Neural progenitor cell (in vitro differentiated cells): ENCODE measurements at regions not wholly inside any gene's neighbourhood (a gene's known extent, or its start where the extent isn't known, plus 50 kb on each side); places are given as distances from the start of the nearest gene placed in this dataset.
A peak's percentile ranks its signal among the peaks of the same experiment; 100 is the strongest.

Experiments used
- DNase-seq: peaks from one replicate; pipeline ENCODE4 v3.0.0-alpha.2; 2016; ENCODE audit warnings: low spot score
- H2AFZ ChIP-seq: fragments of 200-600 bp; sonication (generic); replicated peaks from 2 replicates; pipeline ENCODE4 v1.6.1; 2016; ENCODE audit warnings: antibody characterized with exemption
- H3F3A ChIP-seq: fragments of 200-600 bp; sonication (generic); 2 replicates; pipeline ENCODE4 v1.6.1; 2016; ENCODE audit warnings: antibody characterized with exemption, low read depth
- H3K27ac ChIP-seq: fragments of 200-600 bp; sonication (generic); 2 replicates; pipeline ENCODE4 v1.5.1; 2016; ENCODE audit warnings: mild to moderate bottlenecking
- H3K27me3 ChIP-seq: fragments of 200-600 bp; sonication (generic); 2 replicates; pipeline ENCODE4 v1.6.1; 2016; ENCODE audit warnings: mild to moderate bottlenecking, moderate library complexity
- H3K36me3 ChIP-seq: fragments of 200-600 bp; sonication (generic); 2 replicates; pipeline ENCODE4 v1.5.1; 2016
- H3K4me1 ChIP-seq: fragments of 200-600 bp; sonication (generic); 2 replicates; pipeline ENCODE4 v1.6.1; 2016; ENCODE audit warnings: mixed run types
- H3K4me2 ChIP-seq: fragments of 200-600 bp; sonication (generic); 2 replicates; pipeline ENCODE4 v1.6.1; 2016
- H3K4me3 ChIP-seq: fragments of 200-600 bp; sonication (generic); 2 replicates; pipeline ENCODE4 v1.5.1; 2016
- H3K79me2 ChIP-seq: fragments of 200-600 bp; sonication (generic); 2 replicates; pipeline ENCODE4 v1.6.1; 2016; ENCODE audit warnings: low read depth
- H3K9ac ChIP-seq: fragments of 200-600 bp; sonication (generic); 2 replicates; pipeline ENCODE4 v1.6.1; 2016
- H3K9me3 ChIP-seq: fragments of 200-600 bp; sonication (generic); 2 replicates; pipeline ENCODE4 v1.5.1; 2016; ENCODE audit warnings: low read depth
- H4K20me1 ChIP-seq: fragments of 200-600 bp; sonication (generic); 2 replicates; pipeline ENCODE4 v1.6.1; 2016; ENCODE audit warnings: low read depth
- H3K27ac Mint-ChIP-seq: 3 replicates; pipeline ENCODE4 v1.8.0; 2021; ENCODE audit warnings: mixed read lengths
- H3K27me3 Mint-ChIP-seq: 2 replicates; pipeline ENCODE4 v1.8.0; 2022; ENCODE audit warnings: low read depth, mild to moderate bottlenecking, inconsistent platforms, moderate library complexity, mixed read lengths; ENCODE audit not compliant: insufficient read depth
- H3K36me3 Mint-ChIP-seq: 3 replicates; pipeline ENCODE4 v1.8.0; 2021; ENCODE audit warnings: mixed read lengths
- H3K4me1 Mint-ChIP-seq: 3 replicates; pipeline ENCODE4 v1.8.0; 2021; ENCODE audit warnings: mixed read lengths
- H3K4me3 Mint-ChIP-seq: 3 replicates; pipeline ENCODE4 v1.8.0; 2021; ENCODE audit warnings: mild to moderate bottlenecking, moderate library complexity, mixed read lengths
- H3K9me3 Mint-ChIP-seq: 3 replicates; pipeline ENCODE4 v1.8.0; 2020; ENCODE audit warnings: mixed read lengths
- EZH2 ChIP-seq: fragments of 200-600 bp; sonication (generic); IDR thresholded peaks from 2 replicates; pipeline ENCODE4 v1.6.1; 2017; ENCODE audit warnings: antibody characterized with exemption, mild to moderate bottlenecking, moderate library complexity
- EZH2phosphoT487 ChIP-seq: fragments of 200-600 bp; sonication (generic); IDR thresholded peaks from 2 replicates; pipeline ENCODE4 v1.6.1; 2017; ENCODE audit warnings: antibody characterized with exemption
- TF ChIP-seq, protein P1 (sequence below): fragments of 200-600 bp; sonication (generic); IDR thresholded peaks from 2 replicates; pipeline ENCODE4 v1.5.1; 2017; ENCODE audit warnings: antibody characterized with exemption, mild to moderate bottlenecking

DNA sequence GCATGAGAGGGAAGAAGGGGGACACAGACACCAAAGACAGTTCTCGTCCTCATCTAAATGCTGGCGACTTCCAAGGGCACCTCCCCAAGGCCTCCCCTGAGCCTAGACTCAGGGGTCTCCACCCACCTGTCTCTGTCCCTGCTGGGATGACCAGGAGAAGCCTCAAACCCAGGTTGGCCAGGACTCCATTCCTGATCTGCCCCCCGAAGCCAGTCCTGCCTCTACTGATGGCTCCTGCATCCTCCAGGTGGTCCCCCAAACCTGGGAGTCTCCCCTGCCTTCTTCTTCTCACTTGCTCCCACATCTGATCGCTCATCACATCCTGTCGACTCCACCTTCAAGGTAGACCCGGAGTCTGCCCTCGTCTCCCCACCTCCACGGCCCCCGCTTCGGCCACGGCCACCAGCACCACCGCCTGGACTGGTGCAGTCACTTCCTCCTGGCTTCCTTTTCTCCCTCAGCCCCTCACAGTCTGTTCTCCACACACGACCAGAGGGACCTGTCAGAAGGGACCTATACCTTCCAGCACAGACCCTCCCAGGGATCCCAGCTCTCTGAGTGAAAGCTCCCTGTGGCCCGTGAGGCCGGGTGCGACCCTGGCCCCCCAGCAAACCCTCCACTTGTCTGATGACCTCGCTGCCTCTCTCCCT lies 92.1 kb downstream of the CEBPB start:
- peaks cover 8% of the 10 kb centered on the region for H3K4me1 ChIP-seq
- H3K36me3 ChIP-seq, result no peaks in the 10 kb centered on the region
- H3K9me3 Mint-ChIP-seq, result no peaks in the 10 kb centered on the region
- no peaks in the 10 kb centered on the region for H3K79me2 ChIP-seq
- H3F3A ChIP-seq, result peaks cover 6% of the 10 kb centered on the region
- TF ChIP-seq EZH2, result no peak
- TF ChIP-seq, protein P1, sequence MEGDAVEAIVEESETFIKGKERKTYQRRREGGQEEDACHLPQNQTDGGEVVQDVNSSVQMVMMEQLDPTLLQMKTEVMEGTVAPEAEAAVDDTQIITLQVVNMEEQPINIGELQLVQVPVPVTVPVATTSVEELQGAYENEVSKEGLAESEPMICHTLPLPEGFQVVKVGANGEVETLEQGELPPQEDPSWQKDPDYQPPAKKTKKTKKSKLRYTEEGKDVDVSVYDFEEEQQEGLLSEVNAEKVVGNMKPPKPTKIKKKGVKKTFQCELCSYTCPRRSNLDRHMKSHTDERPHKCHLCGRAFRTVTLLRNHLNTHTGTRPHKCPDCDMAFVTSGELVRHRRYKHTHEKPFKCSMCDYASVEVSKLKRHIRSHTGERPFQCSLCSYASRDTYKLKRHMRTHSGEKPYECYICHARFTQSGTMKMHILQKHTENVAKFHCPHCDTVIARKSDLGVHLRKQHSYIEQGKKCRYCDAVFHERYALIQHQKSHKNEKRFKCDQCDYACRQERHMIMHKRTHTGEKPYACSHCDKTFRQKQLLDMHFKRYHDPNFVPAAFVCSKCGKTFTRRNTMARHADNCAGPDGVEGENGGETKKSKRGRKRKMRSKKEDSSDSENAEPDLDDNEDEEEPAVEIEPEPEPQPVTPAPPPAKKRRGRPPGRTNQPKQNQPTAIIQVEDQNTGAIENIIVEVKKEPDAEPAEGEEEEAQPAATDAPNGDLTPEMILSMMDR, result no peak
- TF ChIP-seq EZH2phosphoT487, result no peak
- H3K4me3 Mint-ChIP-seq, result no peak overlapping the region
- H4K20me1 ChIP-seq, result no peaks in the 10 kb centered on the region
- H3K4me3 ChIP-seq, result no peak overlapping the region
- no peak overlapping the region for H3K9ac ChIP-seq
- H3K27ac Mint-ChIP-seq, result peak overlapping the region; percentile 50
- peaks cover 9% of the 10 kb centered on the region for H3K27me3 Mint-ChIP-seq
- no peak overlapping the region for H3K4me2 ChIP-seq
- no peaks in the 10 kb centered on the region for H3K9me3 ChIP-seq
- DNase-seq, result no peak
- H3K36me3 Mint-ChIP-seq, result no peaks in the 10 kb centered on the region
- H3K27me3 ChIP-seq, result no peaks in the 10 kb centered on the region
- no peak overlapping the region for H3K27ac ChIP-seq
- H2AFZ ChIP-seq, result no peak overlapping the region
- H3K4me1 Mint-ChIP-seq, result peaks cover 26% of the 10 kb centered on the region

DNA sequence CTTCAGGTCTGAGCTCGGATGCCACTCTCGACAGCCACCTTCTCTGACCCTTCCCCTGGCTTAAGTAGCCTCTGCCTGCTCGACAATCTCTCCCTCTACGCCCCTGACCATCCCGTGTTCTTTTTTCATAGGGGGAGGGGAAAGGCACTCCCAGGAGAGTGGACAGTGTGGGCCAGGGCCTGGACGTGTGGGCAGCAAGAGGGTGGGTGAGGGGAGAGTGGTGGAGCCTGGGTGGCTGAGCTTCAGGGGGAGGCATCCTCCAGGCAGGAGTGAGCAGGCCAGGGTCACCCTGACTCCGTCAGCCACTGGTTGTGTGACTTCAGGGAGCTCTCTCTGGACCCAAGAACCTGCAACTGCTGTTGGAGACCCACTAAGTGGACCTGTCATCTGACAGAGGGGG lies 92.7 kb downstream of the CEBPB start:
- H3F3A ChIP-seq, result peaks cover 6% of the 10 kb centered on the region
- H3K79me2 ChIP-seq, result no peaks in the 10 kb centered on the region
- no peak overlapping the region for H3K9ac ChIP-seq
- no peak overlapping the region for H3K4me2 ChIP-seq
- no peaks in the 10 kb centered on the region for H3K9me3 ChIP-seq
- Mint-ChIP-seq H3K4me1 (peaks cover 23% of the 10 kb centered on the region), H3K27me3 (peaks cover 7% of the 10 kb centered on the region), H3K9me3 (no peaks in the 10 kb centered on the region), H3K36me3 (no peaks in the 10 kb centered on the region), H3K4me3 (peak overlapping the region; percentile 30), H3K27ac (peak overlapping the region; percentile 50)
- no peak overlapping the region for H2AFZ ChIP-seq
- H3K36me3 ChIP-seq, result no peaks in the 10 kb centered on the region
- no peaks in the 10 kb centered on the region for H4K20me1 ChIP-seq
- TF ChIP-seq, protein P1, result no peak
- TF ChIP-seq EZH2, result no peak
- H3K27ac ChIP-seq, result no peak overlapping the region
- no peaks in the 10 kb centered on the region for H3K27me3 ChIP-seq
- DNase-seq, result no peak
- peaks cover 8% of the 10 kb centered on the region for H3K4me1 ChIP-seq
- no peak overlapping the region for H3K4me3 ChIP-seq

DNA sequence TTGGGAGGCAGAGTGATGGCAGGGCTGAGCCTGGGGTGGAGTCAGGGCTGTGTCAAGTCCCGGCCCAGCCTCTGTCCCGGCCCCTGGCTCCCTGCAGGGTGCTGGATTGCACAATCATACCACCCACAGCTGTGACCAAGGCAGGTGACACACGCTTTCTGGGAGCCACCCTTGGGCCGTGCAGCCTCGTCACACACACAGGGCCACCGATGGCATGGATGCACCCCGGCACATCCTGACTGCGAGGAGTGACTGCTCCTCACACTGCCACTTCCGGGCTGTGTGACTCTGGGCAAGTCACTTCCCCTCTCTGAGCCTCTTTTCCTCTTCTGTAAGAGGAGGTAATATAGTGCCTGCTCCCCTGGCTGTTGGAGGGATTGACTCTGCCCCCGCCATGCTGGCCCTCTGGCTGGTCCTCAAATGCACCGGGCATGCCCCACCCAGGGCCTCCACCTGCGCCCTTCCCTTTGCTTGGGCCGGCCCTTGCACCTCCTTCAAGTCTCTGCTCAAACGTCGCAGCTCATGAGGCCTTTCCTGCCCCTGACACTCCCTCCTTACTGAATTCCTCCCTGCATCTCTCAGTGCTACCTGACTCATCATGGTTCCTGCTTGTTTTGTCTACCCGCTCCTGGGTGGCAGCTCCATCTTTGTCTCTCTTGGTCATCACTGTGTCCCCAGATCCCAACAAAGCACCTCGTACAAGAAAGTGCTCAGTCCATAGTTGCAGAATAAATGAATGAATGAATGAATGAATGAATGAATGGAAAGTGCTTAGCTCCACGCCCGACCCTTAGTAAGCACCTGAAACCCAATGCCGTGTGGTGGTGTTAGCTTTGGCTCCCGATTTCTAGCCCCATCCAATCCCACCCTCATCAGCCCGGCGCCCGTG lies 93.5 kb downstream of the CEBPB start:
- H3K4me3 Mint-ChIP-seq, result no peak overlapping the region
- no peaks in the 10 kb centered on the region for H3K36me3 Mint-ChIP-seq
- DNase-seq, result no peak
- no peaks in the 10 kb centered on the region for H3K9me3 ChIP-seq
- H3F3A ChIP-seq, result peaks cover 6% of the 10 kb centered on the region
- H3K27me3 Mint-ChIP-seq, result peaks cover 12% of the 10 kb centered on the region
- H3K4me2 ChIP-seq, result no peak overlapping the region
- no peak overlapping the region for H2AFZ ChIP-seq
- no peaks in the 10 kb centered on the region for H3K36me3 ChIP-seq
- no peaks in the 10 kb centered on the region for H3K79me2 ChIP-seq
- H3K4me1 ChIP-seq, result peaks cover 8% of the 10 kb centered on the region
- H3K9ac ChIP-seq, result no peak overlapping the region
- no peaks in the 10 kb centered on the region for H4K20me1 ChIP-seq
- TF ChIP-seq EZH2, result no peak
- TF ChIP-seq, protein P1, result no peak
- no peak for TF ChIP-seq EZH2phosphoT487
- H3K9me3 Mint-ChIP-seq, result no peaks in the 10 kb centered on the region
- no peak overlapping the region for H3K4me3 ChIP-seq
- H3K27ac Mint-ChIP-seq, result peak overlapping the region; percentile 17
- peaks cover 21% of the 10 kb centered on the region for H3K4me1 Mint-ChIP-seq
- H3K27me3 ChIP-seq, result no peaks in the 10 kb centered on the region
- H3K27ac ChIP-seq, result no peak overlapping the region
